CD4-positive, alpha-beta memory T cell (primary cell): ENCODE measurements at regions not wholly inside any gene's neighbourhood (a gene's known extent, or its start where the extent isn't known, plus 50 kb on each side); places are given as distances from the start of the nearest gene placed in this dataset.

Experiments used
- CTCF ChIA-PET: fragments of 350-600 bp; sonication (Branson Sonifier 250); formaldehyde crosslinking; loops from one replicate; lab custom pipeline; 2021; ENCODE audit warnings: inconsistent platforms; ENCODE audit not compliant: partially characterized antibody; lab: Charles Lee
- POLR2A ChIA-PET: fragments of 350-600 bp; sonication (Branson Sonifier 250); formaldehyde crosslinking; loops from one replicate; lab custom pipeline; 2021; ENCODE audit not compliant: partially characterized antibody; lab: Charles Lee
- DNase-seq, 5 donors: peaks; one replicate each; pipeline versions ENCODE4 v3.0.0 to v3.0.0-alpha.2; 2020 to 2022; ENCODE audit warnings: mixed read lengths in 1 of 5
- H3K27ac ChIP-seq: one replicate; pipeline ENCODE4 v1.7.0; 2013; ENCODE audit warnings: low read depth, low read length
- H3K27me3 ChIP-seq: 2 replicates; pipeline ENCODE4 v1.7.0; 2013; ENCODE audit warnings: mild to moderate bottlenecking, low read length, moderate library complexity; ENCODE audit not compliant: insufficient read depth
- H3K36me3 ChIP-seq: 2 replicates; pipeline ENCODE4 v1.7.0; 2013; ENCODE audit warnings: mild to moderate bottlenecking, low read length, moderate library complexity; ENCODE audit not compliant: insufficient read depth
- H3K4me1 ChIP-seq: 2 replicates; pipeline ENCODE4 v1.7.0; 2013; ENCODE audit warnings: mild to moderate bottlenecking, low read length, moderate library complexity; ENCODE audit not compliant: insufficient read depth
- H3K4me3 ChIP-seq, 2 donors: one replicate each; pipeline ENCODE4 v1.7.0; 2013; ENCODE audit warnings: low read length in 2 of 2, mild to moderate bottlenecking in 1 of 2
- H3K9me3 ChIP-seq, 2 donors: one replicate each; pipeline ENCODE4 v1.7.0; 2013; ENCODE audit warnings: low read length in 2 of 2, control low read depth in 1 of 2; ENCODE audit not compliant: control insufficient read depth in 1 of 2
- H3K27ac Mint-ChIP-seq, 7 donors: one replicate each; pipeline ENCODE4 v1.8.0; 2020 to 2021; ENCODE audit warnings: mixed read lengths in 7 of 7, mild to moderate bottlenecking in 6 of 7, inconsistent platforms in 3 of 7, moderate library complexity in 3 of 7
- H3K27me3 Mint-ChIP-seq, 2 donors: one replicate each; pipeline ENCODE4 v1.8.0; 2020 to 2021; ENCODE audit warnings: mixed read lengths in 2 of 2
- H3K36me3 Mint-ChIP-seq, 2 donors: one replicate each; pipeline ENCODE4 v1.8.0; 2020 to 2021; ENCODE audit warnings: mixed read lengths in 2 of 2, inconsistent platforms in 1 of 2, mild to moderate bottlenecking in 1 of 2
- H3K4me1 Mint-ChIP-seq, 4 donors: one replicate each; pipeline ENCODE4 v1.8.0; 2020 to 2021; ENCODE audit warnings: mixed read lengths in 4 of 4, mild to moderate bottlenecking in 1 of 4
- H3K4me3 Mint-ChIP-seq, 8 donors: one replicate each; pipeline ENCODE4 v1.8.0; 2020 to 2021; ENCODE audit warnings: mixed read lengths in 8 of 8, mild to moderate bottlenecking in 7 of 8, moderate library complexity in 6 of 8, inconsistent platforms in 3 of 8
- H3K9me3 Mint-ChIP-seq, 8 donors: one replicate each; pipeline ENCODE4 v1.8.0; 2020 to 2021; ENCODE audit warnings: mixed read lengths in 8 of 8, mild to moderate bottlenecking in 5 of 8, inconsistent platforms in 3 of 8, moderate library complexity in 1 of 8
- intact Hi-C: fragments of 100-400 bp; cut with micrococcal nuclease; formaldehyde crosslinking; loops from one replicate; pipeline ENCODE4 v1.15.1; 2023

GRCh38 chr13:88360761-88361160 is 689.6 kb downstream of the SLITRK5 start:
- no peaks in the 10 kb centered on the region for H3K27me3 Mint-ChIP-seq
- Histone ChIP-seq H3K27ac (no peak overlapping the region), H3K36me3 (no peaks in the 10 kb centered on the region), H3K4me1 (no peaks in the 10 kb centered on the region), H3K4me3 (no peak overlapping the region), H3K9me3 (no peaks in the 10 kb centered on the region), H3K27me3 (no peaks in the 10 kb centered on the region)
- no peak overlapping the region for H3K4me3 Mint-ChIP-seq
- ChIA-PET POLR2A (no interaction called here), CTCF (no interaction called here)
- no peak overlapping the region for H3K27ac Mint-ChIP-seq
- peaks cover 0 to 1% (median 0%) of the 10 kb centered on the region in 4 donors for H3K4me1 Mint-ChIP-seq
- no peak for DNase-seq
- peaks cover 0 to 13% (median 6%) of the 10 kb centered on the region in 8 donors for H3K9me3 Mint-ChIP-seq
- intact Hi-C loops: no loop called here
- H3K36me3 Mint-ChIP-seq: no peaks in the 10 kb centered on the region

DNA sequence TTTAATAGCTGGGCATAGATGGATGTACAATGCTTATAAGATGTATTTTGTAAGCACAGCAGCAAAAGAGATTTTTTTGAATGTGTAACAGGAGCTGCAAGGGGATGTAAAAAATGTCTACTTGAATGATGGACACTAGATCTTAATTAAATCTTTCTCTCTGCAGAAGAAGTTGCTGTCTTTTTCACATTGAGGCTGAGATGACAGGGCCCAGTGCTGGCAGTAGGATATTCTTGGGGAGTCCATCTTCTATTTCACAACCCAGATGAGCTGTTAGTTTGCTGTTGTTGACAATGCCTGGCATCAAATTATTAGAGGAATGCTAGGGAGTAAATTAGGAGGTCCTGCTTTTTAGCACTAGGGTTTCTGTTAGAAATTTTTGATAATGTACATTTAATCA is 698.7 kb downstream of the SLITRK5 start:
- Mint-ChIP-seq H3K36me3 (no peaks in the 10 kb centered on the region), H3K4me1 (no peaks in the 10 kb centered on the region), H3K9me3 (peaks cover 0 to 14% (median under 1%) of the 10 kb centered on the region in 8 donors), H3K27ac (no peak overlapping the region), H3K27me3 (no peaks in the 10 kb centered on the region), H3K4me3 (no peak overlapping the region)
- intact Hi-C loops: no loop called here
- POLR2A ChIA-PET: no interaction called here
- no peak overlapping the region for H3K27ac ChIP-seq
- CTCF ChIA-PET: no interaction called here
- no peaks in the 10 kb centered on the region for H3K9me3 ChIP-seq
- no peaks in the 10 kb centered on the region for H3K4me1 ChIP-seq
- H3K36me3 ChIP-seq: no peaks in the 10 kb centered on the region
- no peaks in the 10 kb centered on the region for H3K27me3 ChIP-seq
- no peak overlapping the region for H3K4me3 ChIP-seq
- DNase-seq: no peak

DNA sequence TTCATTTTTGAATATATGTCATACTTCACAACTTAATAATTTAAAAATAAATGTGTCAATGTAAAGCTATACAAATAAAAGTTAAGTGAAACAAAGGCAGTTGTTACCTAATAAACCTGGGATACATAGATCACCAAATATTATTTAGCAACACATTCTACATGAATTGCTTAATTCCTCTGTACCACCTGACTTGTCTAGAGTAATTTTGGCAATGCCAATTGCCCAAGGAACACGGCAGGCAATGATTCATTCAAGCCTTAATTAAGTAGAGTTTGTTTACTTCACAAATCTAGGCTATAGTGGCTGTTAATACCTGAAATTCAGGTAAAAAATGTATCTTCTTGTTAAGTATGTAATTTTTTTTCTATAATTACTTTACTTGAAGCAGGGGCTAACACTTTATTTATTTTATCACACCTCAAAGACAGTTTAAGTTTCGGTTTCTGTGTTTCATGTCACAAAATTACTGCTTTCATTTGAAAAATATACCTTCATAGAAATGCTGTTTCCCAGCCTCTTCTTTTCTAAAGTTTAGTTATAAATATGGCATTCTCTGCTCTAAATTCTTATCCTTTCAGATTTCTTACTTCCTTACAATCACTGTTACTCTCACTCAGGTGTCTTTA is 705.7 kb downstream of the SLITRK5 start:
- Histone ChIP-seq H3K9me3 (no peaks in the 10 kb centered on the region), H3K4me1 (no peaks in the 10 kb centered on the region), H3K4me3 (no peak overlapping the region), H3K36me3 (no peaks in the 10 kb centered on the region), H3K27ac (no peak overlapping the region), H3K27me3 (no peaks in the 10 kb centered on the region)
- Mint-ChIP-seq H3K4me1 (no peaks in the 10 kb centered on the region), H3K36me3 (no peaks in the 10 kb centered on the region), H3K9me3 (peaks cover 0 to 13% (median 3%) of the 10 kb centered on the region in 8 donors), H3K4me3 (no peak overlapping the region), H3K27me3 (no peaks in the 10 kb centered on the region), H3K27ac (no peak overlapping the region)
- POLR2A ChIA-PET: no interaction called here
- DNase-seq: no peak
- CTCF ChIA-PET: no interaction called here
- intact Hi-C loops: no loop called here

- Mint-ChIP-seq H3K27ac (no peak overlapping the region), H3K9me3 (peaks cover 0 to 10% (median 3%) of the 10 kb centered on the region in 8 donors), H3K4me1 (no peaks in the 10 kb centered on the region), H3K4me3 (no peak overlapping the region), H3K36me3 (no peaks in the 10 kb centered on the region), H3K27me3 (no peaks in the 10 kb centered on the region)
- no peak overlapping the region for H3K4me3 ChIP-seq
- H3K9me3 ChIP-seq: no peaks in the 10 kb centered on the region
- no peak overlapping the region for H3K27ac ChIP-seq
- H3K36me3 ChIP-seq: no peaks in the 10 kb centered on the region
- intact Hi-C loops: no loop called here
- no peaks in the 10 kb centered on the region for H3K27me3 ChIP-seq
- no peaks in the 10 kb centered on the region for H3K4me1 ChIP-seq
- CTCF ChIA-PET: no interaction called here
- POLR2A ChIA-PET: interaction anchor here (0.5 kb wide), 1 partner anchor 636 kb away, joined by 3 read pairs; no protein-coding TSS in a partner anchor
- no peak for DNase-seq
Observed at GRCh38 chr13:88377852-88378251, 706.7 kb downstream of the SLITRK5 start.

GRCh38 chr13:88384542-88384941 is 713.4 kb downstream of the SLITRK5 start:
- POLR2A ChIA-PET: no interaction called here
- no peak overlapping the region for H3K27ac Mint-ChIP-seq
- H3K27me3 Mint-ChIP-seq: no peaks in the 10 kb centered on the region
- Histone ChIP-seq H3K9me3 (peaks cover 0 to 4% of the 10 kb centered on the region in 2 donors), H3K36me3 (no peaks in the 10 kb centered on the region), H3K27ac (no peak overlapping the region), H3K4me3 (no peak overlapping the region), H3K4me1 (no peaks in the 10 kb centered on the region), H3K27me3 (no peaks in the 10 kb centered on the region)
- no peaks in the 10 kb centered on the region for H3K36me3 Mint-ChIP-seq
- intact Hi-C loops: no loop called here
- CTCF ChIA-PET: no interaction called here
- H3K4me3 Mint-ChIP-seq: no peak overlapping the region
- no peaks in the 10 kb centered on the region for H3K4me1 Mint-ChIP-seq
- no peak for DNase-seq
- H3K9me3 Mint-ChIP-seq: peaks cover 0 to 8% (median 3%) of the 10 kb centered on the region in 8 donors

GRCh38 chr13:88395804-88396203 is 724.6 kb downstream of the SLITRK5 start:
- intact Hi-C loops: no loop called here
- no peaks in the 10 kb centered on the region for H3K36me3 Mint-ChIP-seq
- Histone ChIP-seq H3K4me3 (no peak overlapping the region), H3K27ac (no peak overlapping the region), H3K9me3 (peaks cover 0 to 5% of the 10 kb centered on the region in 2 donors), H3K4me1 (no peaks in the 10 kb centered on the region), H3K36me3 (no peaks in the 10 kb centered on the region), H3K27me3 (no peaks in the 10 kb centered on the region)
- ChIA-PET POLR2A (no interaction called here), CTCF (no interaction called here)
- H3K27me3 Mint-ChIP-seq: no peaks in the 10 kb centered on the region
- H3K27ac Mint-ChIP-seq: no peak overlapping the region
- peaks cover 0 to 14% (median 7%) of the 10 kb centered on the region in 8 donors for H3K9me3 Mint-ChIP-seq
- H3K4me1 Mint-ChIP-seq: no peaks in the 10 kb centered on the region
- DNase-seq: no peak
- H3K4me3 Mint-ChIP-seq: no peak overlapping the region

DNA sequence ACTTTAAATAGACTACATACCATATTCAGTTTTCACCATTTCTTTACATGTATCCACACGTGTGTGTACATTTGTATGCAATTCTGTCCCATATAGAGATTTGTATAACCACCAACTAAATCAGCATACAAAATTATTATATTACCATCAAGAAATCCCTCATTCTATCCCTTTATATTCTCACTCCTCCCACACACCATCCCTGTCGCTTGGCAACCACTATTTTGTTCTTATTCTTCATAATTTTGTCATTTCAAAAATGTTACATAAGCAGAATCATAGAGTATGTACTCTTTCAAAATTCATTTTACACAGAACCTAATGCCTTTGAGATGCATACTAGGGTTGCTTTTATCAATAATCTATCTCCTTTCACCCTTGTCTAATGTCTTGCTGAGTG is 740.5 kb downstream of the SLITRK5 start:
- Mint-ChIP-seq H3K4me3 (no peak overlapping the region), H3K27me3 (no peaks in the 10 kb centered on the region), H3K36me3 (no peaks in the 10 kb centered on the region), H3K27ac (no peak overlapping the region), H3K4me1 (peaks cover 0 to 4% (median 0%) of the 10 kb centered on the region in 4 donors), H3K9me3 (peaks cover 2 to 16% (median 8%) of the 10 kb centered on the region in 8 donors)
- intact Hi-C loops: no loop called here
- DNase-seq: no peak
- H3K27me3 ChIP-seq: no peaks in the 10 kb centered on the region
- no peaks in the 10 kb centered on the region for H3K36me3 ChIP-seq
- no peaks in the 10 kb centered on the region for H3K4me1 ChIP-seq
- H3K9me3 ChIP-seq: no peaks in the 10 kb centered on the region
- CTCF ChIA-PET: no interaction called here
- H3K4me3 ChIP-seq: no peak overlapping the region
- no peak overlapping the region for H3K27ac ChIP-seq
- POLR2A ChIA-PET: no interaction called here
